ENCODE measurements at regions not wholly inside any gene's neighbourhood (a gene's known extent, or its start where the extent isn't known, plus 50 kb on each side); places are given as distances from the start of the nearest gene placed in this dataset.

GRCh38 chr3:101159478-101159877 is 160.9 kb downstream of the IMPG2 start:
- DNase-seq (ENCODE audit: low read depth, low spot score) (no peak), FAIRE-seq (no peak)
- ChIA-PET POLR2A (no interaction called here), CTCF (interaction anchor here (1.1 kb wide), 2 partner anchors 10 to 36 kb away, joined by 3 read pairs; no protein-coding TSS in a partner anchor)
- TF ChIP-seq MYC (IDR thresholded peaks at IDR 0.05; ENCODE audit: low read depth, low read length), result no peak
- H3K9ac ChIP-seq (replicated peaks; ENCODE audit: extremely low read depth, insufficient read depth, low read length), result no peak overlapping the region
- no peak overlapping the region for H3K27ac ChIP-seq (ENCODE audit: insufficient read depth, low read depth, low read length)
- H3K4me3 ChIP-seq (replicated peaks in 1 of 3; ENCODE audit: insufficient read depth in 1 of 3, low read depth in 1 of 3, low read length in 3 of 3), result no peak overlapping the region
- no peaks in the 10 kb centered on the region for H3K36me3 ChIP-seq (ENCODE audit: control insufficient read depth in 2 of 2, extremely low read depth in 1 of 2, insufficient read depth in 2 of 2, low read length in 2 of 2)
- H4K20me1 ChIP-seq (replicated peaks; ENCODE audit: control insufficient read depth, extremely low read depth, insufficient read depth, low read length), result no peaks in the 10 kb centered on the region
- dilution Hi-C loops (cut with MboI; ENCODE audit: extremely low pct_ligation_motif_present, low sequenced_read_pairs), result no loop called here
- intact Hi-C loops (cut with micrococcal nuclease), result no loop called here
- no peaks in the 10 kb centered on the region for H3K79me2 ChIP-seq (ENCODE audit: control insufficient read depth, insufficient read depth, low read length)
- no peak overlapping the region for H2AFZ ChIP-seq (ENCODE audit: low read depth, low read length)
- H3K4me1 ChIP-seq (ENCODE audit: control insufficient read depth, extremely low read depth, insufficient read depth, low read length), result no peaks in the 10 kb centered on the region
- no peaks in the 10 kb centered on the region for H3K9me1 ChIP-seq (replicated peaks; ENCODE audit: control insufficient read depth, extremely low read depth, insufficient read depth, low read length)
- H3K27me3 ChIP-seq (ENCODE audit: control insufficient read depth in 2 of 2, insufficient read depth in 2 of 2, low read length in 2 of 2), result no peaks in the 10 kb centered on the region
- no TSS peak for BruUV-seq (replicated peaks)
- H3K9me3 ChIP-seq (replicated peaks; ENCODE audit: control insufficient read depth, insufficient read depth, low read length), result no peaks in the 10 kb centered on the region
- no peak overlapping the region for H3K4me2 ChIP-seq (ENCODE audit: insufficient read depth, low read length)

GRCh38 chr3:101158374-101158773 is 162.0 kb downstream of the IMPG2 start:
- ChIA-PET POLR2A (no interaction called here), CTCF (interaction anchor here (0.6 to 1.1 kb wide), 2 partner anchors 38 to 116 kb away, joined by 3 read pairs; no protein-coding TSS in a partner anchor)
- H3K27ac ChIP-seq (ENCODE audit: insufficient read depth, low read depth, low read length), result no peak overlapping the region
- BruUV-seq (replicated peaks), result no TSS peak
- no peaks in the 10 kb centered on the region for H3K4me1 ChIP-seq (ENCODE audit: control insufficient read depth, extremely low read depth, insufficient read depth, low read length)
- no peaks in the 10 kb centered on the region for H3K9me3 ChIP-seq (replicated peaks; ENCODE audit: control insufficient read depth, insufficient read depth, low read length)
- H3K79me2 ChIP-seq (ENCODE audit: control insufficient read depth, insufficient read depth, low read length), result no peaks in the 10 kb centered on the region
- no peak overlapping the region for H3K4me2 ChIP-seq (ENCODE audit: insufficient read depth, low read length)
- intact Hi-C loops (cut with micrococcal nuclease), result no loop called here
- H3K27me3 ChIP-seq (ENCODE audit: control insufficient read depth in 2 of 2, insufficient read depth in 2 of 2, low read length in 2 of 2), result no peaks in the 10 kb centered on the region
- H3K9me1 ChIP-seq (replicated peaks; ENCODE audit: control insufficient read depth, extremely low read depth, insufficient read depth, low read length), result no peaks in the 10 kb centered on the region
- no peak for DNase-seq (ENCODE audit: low read depth, low spot score)
- H2AFZ ChIP-seq (ENCODE audit: low read depth, low read length), result no peak overlapping the region
- no peak for TF ChIP-seq JUN (IDR thresholded peaks at IDR 0.05; ENCODE audit: borderline replicate concordance, insufficient read depth, insufficient read length, low read depth)
- TF ChIP-seq, protein P1, sequence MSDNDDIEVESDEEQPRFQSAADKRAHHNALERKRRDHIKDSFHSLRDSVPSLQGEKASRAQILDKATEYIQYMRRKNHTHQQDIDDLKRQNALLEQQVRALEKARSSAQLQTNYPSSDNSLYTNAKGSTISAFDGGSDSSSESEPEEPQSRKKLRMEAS (IDR thresholded peaks at IDR 0.05; ENCODE audit: insufficient read depth, insufficient read length), result no peak
- dilution Hi-C loops (cut with MboI; ENCODE audit: extremely low pct_ligation_motif_present, low sequenced_read_pairs), result no loop called here
- H4K20me1 ChIP-seq (replicated peaks; ENCODE audit: control insufficient read depth, extremely low read depth, insufficient read depth, low read length), result no peaks in the 10 kb centered on the region
- no peak overlapping the region for H3K9ac ChIP-seq (replicated peaks; ENCODE audit: extremely low read depth, insufficient read depth, low read length)
- FAIRE-seq, result no peak
- no peak overlapping the region for H3K4me3 ChIP-seq (replicated peaks in 1 of 3; ENCODE audit: insufficient read depth in 1 of 3, low read depth in 1 of 3, low read length in 3 of 3)
- no peaks in the 10 kb centered on the region for H3K36me3 ChIP-seq (ENCODE audit: control insufficient read depth in 2 of 2, extremely low read depth in 1 of 2, insufficient read depth in 2 of 2, low read length in 2 of 2)
